Loucy (cell line): ENCODE measurements at regions not wholly inside any gene's neighbourhood (a gene's known extent, or its start where the extent isn't known, plus 50 kb on each side); places are given as distances from the start of the nearest gene placed in this dataset.

ENCODE experiments used
- CTCF ChIP-seq: fragments of 200-600 bp; sonication (generic); conservative IDR thresholded peaks from 2 replicates; pipeline ENCODE4 v1.5.1; 2014; ENCODE audit warnings: mild to moderate bottlenecking, antibody characterized with exemption, low read length
- EZH2phosphoT487 ChIP-seq: fragments of 200-600 bp; IDR thresholded peaks from 2 replicates; pipeline ENCODE4 v1.6.1; 2018; ENCODE audit warnings: antibody characterized with exemption, mild to moderate bottlenecking, moderate library complexity, borderline replicate concordance

- TF ChIP-seq CTCF (no peak), EZH2phosphoT487 (no peak)
Measured at GRCh38 chr19:31205887-31206518, 143.2 kb downstream of the TSHZ3 start.
